CD4-positive, CD25-positive, alpha-beta regulatory T cell (primary cell): ENCODE measurements at regions not wholly inside any gene's neighbourhood (a gene's known extent, or its start where the extent isn't known, plus 50 kb on each side); places are given as distances from the start of the nearest gene placed in this dataset.

Experiments used
- ATAC-seq, 2 donors: fragments of 150-1000 bp; cut with Tn5 transposase; one replicate each; pipeline ENCODE4 v1.10.0; 2021; ENCODE audit warnings: low read depth in 2 of 2, moderate number of reproducible peaks in 2 of 2, moderate library complexity in 1 of 2
- DNase-seq, 3 donors: peaks; one replicate each; pipeline versions ENCODE4 v3.0.0 to v3.0.0-alpha.2; 2012 to 2022; ENCODE audit warnings: mixed read lengths in 1 of 3
- H3K27ac ChIP-seq: one replicate; pipeline ENCODE4 v1.7.0; 2013; ENCODE audit warnings: mild to moderate bottlenecking, low read length; ENCODE audit not compliant: insufficient read depth, poor library complexity, severe bottlenecking
- H3K27me3 ChIP-seq: one replicate; pipeline ENCODE4 v1.7.0; 2013; ENCODE audit warnings: low read length; ENCODE audit not compliant: control insufficient read depth, insufficient read depth
- H3K36me3 ChIP-seq: one replicate; pipeline ENCODE4 v1.7.0; 2013; ENCODE audit warnings: mild to moderate bottlenecking, low read length, moderate library complexity; ENCODE audit not compliant: control insufficient read depth, insufficient read depth
- H3K4me1 ChIP-seq: 2 replicates; pipeline ENCODE4 v1.7.0; 2013; ENCODE audit warnings: mild to moderate bottlenecking, low read length; ENCODE audit not compliant: insufficient read depth, control insufficient read depth, poor library complexity, severe bottlenecking
- H3K4me3 ChIP-seq: one replicate; pipeline ENCODE4 v1.7.0; 2013; ENCODE audit warnings: low read depth, mild to moderate bottlenecking, low read length, moderate library complexity
- H3K9me3 ChIP-seq, 2 experiments: 1 replicate in 1 of 2; 2 replicates in 1 of 2; pipeline ENCODE4 v1.7.0; 2013; ENCODE audit warnings: low read length in 2 of 2, mild to moderate bottlenecking in 1 of 2, moderate library complexity in 1 of 2; ENCODE audit not compliant: control insufficient read depth in 2 of 2
- H3K27ac Mint-ChIP-seq, 3 donors: one replicate each; pipeline ENCODE4 v1.8.0; 2020 to 2022; ENCODE audit warnings: mild to moderate bottlenecking in 3 of 3, mixed read lengths in 3 of 3, moderate library complexity in 2 of 3
- H3K27me3 Mint-ChIP-seq: one replicate; pipeline ENCODE4 v1.8.0; 2022; ENCODE audit warnings: mild to moderate bottlenecking, mixed read lengths
- H3K36me3 Mint-ChIP-seq: one replicate; pipeline ENCODE4 v1.8.0; 2020; ENCODE audit warnings: mixed read lengths
- H3K4me1 Mint-ChIP-seq, 4 donors: one replicate each; pipeline ENCODE4 v1.8.0; 2020 to 2022; ENCODE audit warnings: mixed read lengths in 4 of 4, mild to moderate bottlenecking in 1 of 4
- H3K4me3 Mint-ChIP-seq, 4 donors: one replicate each; pipeline ENCODE4 v1.8.0; 2020 to 2022; ENCODE audit warnings: mild to moderate bottlenecking in 4 of 4, mixed read lengths in 4 of 4, moderate library complexity in 3 of 4
- H3K9me3 Mint-ChIP-seq, 7 donors: one replicate each; pipeline ENCODE4 v1.8.0; 2020 to 2022; ENCODE audit warnings: mixed read lengths in 7 of 7, mild to moderate bottlenecking in 3 of 7, moderate library complexity in 2 of 7

GRCh38 chr4:27088491-27088890 is 227.8 kb downstream of the STIM2 start:
- H3K4me1 Mint-ChIP-seq: peaks cover 0 to 18% (median 0%) of the 10 kb centered on the region in 4 donors
- DNase-seq: no peak
- peaks cover 5% of the 10 kb centered on the region for H3K4me1 ChIP-seq
- no peak overlapping the region for H3K4me3 Mint-ChIP-seq
- ATAC-seq: no peak
- no peaks in the 10 kb centered on the region for H3K9me3 ChIP-seq
- H3K4me3 ChIP-seq: no peak overlapping the region
- peaks cover 42% of the 10 kb centered on the region for H3K27me3 Mint-ChIP-seq
- no peaks in the 10 kb centered on the region for H3K36me3 Mint-ChIP-seq
- H3K27ac Mint-ChIP-seq: no peak overlapping the region
- peaks cover 0 to 5% (median 0%) of the 10 kb centered on the region in 7 donors for H3K9me3 Mint-ChIP-seq
- no peak overlapping the region for H3K27ac ChIP-seq
- no peaks in the 10 kb centered on the region for H3K36me3 ChIP-seq
- H3K27me3 ChIP-seq: peaks cover 27% of the 10 kb centered on the region

- Mint-ChIP-seq H3K4me1 (peaks cover 0 to 14% (median 0%) of the 10 kb centered on the region in 4 donors), H3K4me3 (no peak overlapping the region), H3K9me3 (peaks cover 0 to 5% (median 0%) of the 10 kb centered on the region in 7 donors), H3K36me3 (no peaks in the 10 kb centered on the region), H3K27me3 (peaks cover 35% of the 10 kb centered on the region), H3K27ac (no peak overlapping the region)
- Histone ChIP-seq H3K9me3 (no peaks in the 10 kb centered on the region), H3K27me3 (peaks cover 21% of the 10 kb centered on the region), H3K27ac (no peak overlapping the region), H3K4me3 (no peak overlapping the region), H3K4me1 (peaks cover 5% of the 10 kb centered on the region), H3K36me3 (no peaks in the 10 kb centered on the region)
- ATAC-seq (no peak), DNase-seq (no peak)
These were observed 228.5 kb downstream of the STIM2 start for GRCh38 chr4:27089186-27089585.

GRCh38 chr4:27090406-27090805 is 229.8 kb downstream of the STIM2 start:
- Mint-ChIP-seq H3K36me3 (no peaks in the 10 kb centered on the region), H3K4me1 (peaks cover 0 to 2% (median 0%) of the 10 kb centered on the region in 4 donors), H3K27me3 (peaks cover 22% of the 10 kb centered on the region), H3K4me3 (no peak overlapping the region), H3K27ac (no peak overlapping the region), H3K9me3 (peaks cover 0 to 5% (median 0%) of the 10 kb centered on the region in 7 donors)
- no peak for DNase-seq
- no peaks in the 10 kb centered on the region for H3K4me1 ChIP-seq
- H3K27ac ChIP-seq: no peak overlapping the region
- H3K27me3 ChIP-seq: peaks cover 19% of the 10 kb centered on the region
- H3K9me3 ChIP-seq: no peaks in the 10 kb centered on the region
- H3K36me3 ChIP-seq: no peaks in the 10 kb centered on the region
- ATAC-seq: no peak
- H3K4me3 ChIP-seq: no peak overlapping the region

GRCh38 chr4:27094224-27094623 is 233.6 kb downstream of the STIM2 start:
- H3K27me3 Mint-ChIP-seq: peaks cover 6% of the 10 kb centered on the region
- no peaks in the 10 kb centered on the region for H3K36me3 Mint-ChIP-seq
- no peak overlapping the region for H3K4me3 ChIP-seq
- no peak for ATAC-seq
- H3K9me3 Mint-ChIP-seq: peaks cover 0 to 2% (median 0%) of the 10 kb centered on the region in 7 donors
- H3K9me3 ChIP-seq: no peaks in the 10 kb centered on the region
- H3K4me1 Mint-ChIP-seq: no peaks in the 10 kb centered on the region
- no peaks in the 10 kb centered on the region for H3K4me1 ChIP-seq
- no peak overlapping the region for H3K27ac Mint-ChIP-seq
- H3K36me3 ChIP-seq: no peaks in the 10 kb centered on the region
- H3K27me3 ChIP-seq: no peaks in the 10 kb centered on the region
- no peak overlapping the region for H3K4me3 Mint-ChIP-seq
- no peak overlapping the region for H3K27ac ChIP-seq
- no peak for DNase-seq

GRCh38 chr4:27094783-27095182 is 234.1 kb downstream of the STIM2 start:
- no peak overlapping the region for H3K4me3 ChIP-seq
- Mint-ChIP-seq H3K27ac (no peak overlapping the region), H3K36me3 (no peaks in the 10 kb centered on the region), H3K4me3 (no peak overlapping the region), H3K9me3 (peaks cover 0 to 2% (median 0%) of the 10 kb centered on the region in 7 donors), H3K4me1 (no peaks in the 10 kb centered on the region), H3K27me3 (peaks cover 6% of the 10 kb centered on the region)
- DNase-seq (no peak), ATAC-seq (no peak)
- H3K27me3 ChIP-seq: no peaks in the 10 kb centered on the region
- H3K9me3 ChIP-seq: no peaks in the 10 kb centered on the region
- no peaks in the 10 kb centered on the region for H3K4me1 ChIP-seq
- H3K27ac ChIP-seq: no peak overlapping the region
- no peaks in the 10 kb centered on the region for H3K36me3 ChIP-seq

DNA sequence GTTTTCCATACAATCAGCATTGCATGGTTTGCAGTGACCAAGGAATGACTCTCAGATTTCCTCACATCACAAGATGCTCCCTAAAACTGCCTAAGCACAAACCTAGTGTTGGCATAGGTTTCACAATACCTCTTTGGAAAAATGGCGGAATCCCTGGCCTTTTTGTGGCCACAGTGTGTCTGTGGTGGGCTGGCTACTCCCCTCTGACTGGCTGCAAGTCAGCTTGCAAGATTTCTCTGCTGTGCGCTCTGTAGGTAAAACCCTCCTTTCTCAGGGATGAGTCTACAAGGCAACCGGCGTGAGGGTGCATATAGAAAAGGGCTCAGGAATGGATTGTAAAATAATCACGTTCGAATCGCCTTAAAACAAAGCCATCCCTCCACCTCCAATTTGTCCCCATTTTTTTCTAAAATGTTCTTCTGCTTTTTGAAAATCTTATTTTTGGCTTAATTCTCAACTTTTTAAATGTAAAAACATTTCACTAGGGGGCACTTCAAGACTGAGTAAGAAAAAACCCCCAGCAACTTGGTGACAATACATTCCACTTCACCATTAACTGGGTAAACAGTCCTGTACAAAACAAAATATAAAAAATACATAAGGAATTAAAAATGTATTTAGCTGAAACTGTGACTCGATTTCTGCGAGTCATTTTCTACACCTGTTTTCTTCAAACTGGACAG is 235.6 kb downstream of the STIM2 start:
- no peak for ATAC-seq
- DNase-seq: no peak
- Histone ChIP-seq H3K4me3 (no peak overlapping the region), H3K36me3 (no peaks in the 10 kb centered on the region), H3K9me3 (no peaks in the 10 kb centered on the region), H3K27ac (no peak overlapping the region), H3K4me1 (no peaks in the 10 kb centered on the region), H3K27me3 (no peaks in the 10 kb centered on the region)
- H3K27me3 Mint-ChIP-seq: peaks cover 6% of the 10 kb centered on the region
- no peaks in the 10 kb centered on the region for H3K4me1 Mint-ChIP-seq
- no peaks in the 10 kb centered on the region for H3K9me3 Mint-ChIP-seq
- no peak overlapping the region for H3K4me3 Mint-ChIP-seq
- no peaks in the 10 kb centered on the region for H3K36me3 Mint-ChIP-seq
- no peak overlapping the region for H3K27ac Mint-ChIP-seq

DNA sequence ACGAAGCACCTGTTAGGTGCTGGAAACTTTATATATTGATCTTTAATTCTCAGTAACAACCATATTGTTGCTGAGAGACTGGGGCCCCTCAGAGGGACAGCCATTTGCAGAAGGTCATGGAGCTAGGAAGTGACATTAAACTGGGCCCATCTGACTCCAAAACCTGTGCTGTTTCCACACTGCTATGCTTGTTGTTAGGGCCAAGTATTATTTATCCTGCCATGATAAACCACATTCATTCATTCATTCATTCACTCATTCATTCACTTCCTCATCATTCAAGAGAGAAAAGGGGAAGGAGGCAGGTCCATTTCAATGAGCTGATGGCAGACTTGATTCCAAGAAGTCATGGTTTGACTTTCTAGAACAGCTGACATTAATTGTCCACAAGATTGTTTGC is 237.4 kb downstream of the STIM2 start:
- H3K4me1 ChIP-seq: no peaks in the 10 kb centered on the region
- H3K4me3 ChIP-seq: no peak overlapping the region
- Mint-ChIP-seq H3K36me3 (no peaks in the 10 kb centered on the region), H3K4me1 (no peaks in the 10 kb centered on the region), H3K9me3 (peaks cover 0 to 2% (median 0%) of the 10 kb centered on the region in 7 donors), H3K4me3 (no peak overlapping the region), H3K27ac (no peak overlapping the region), H3K27me3 (peaks cover 10% of the 10 kb centered on the region)
- H3K36me3 ChIP-seq: no peaks in the 10 kb centered on the region
- ATAC-seq: no peak
- H3K9me3 ChIP-seq: no peaks in the 10 kb centered on the region
- H3K27me3 ChIP-seq: no peaks in the 10 kb centered on the region
- no peak for DNase-seq
- no peak overlapping the region for H3K27ac ChIP-seq

DNA sequence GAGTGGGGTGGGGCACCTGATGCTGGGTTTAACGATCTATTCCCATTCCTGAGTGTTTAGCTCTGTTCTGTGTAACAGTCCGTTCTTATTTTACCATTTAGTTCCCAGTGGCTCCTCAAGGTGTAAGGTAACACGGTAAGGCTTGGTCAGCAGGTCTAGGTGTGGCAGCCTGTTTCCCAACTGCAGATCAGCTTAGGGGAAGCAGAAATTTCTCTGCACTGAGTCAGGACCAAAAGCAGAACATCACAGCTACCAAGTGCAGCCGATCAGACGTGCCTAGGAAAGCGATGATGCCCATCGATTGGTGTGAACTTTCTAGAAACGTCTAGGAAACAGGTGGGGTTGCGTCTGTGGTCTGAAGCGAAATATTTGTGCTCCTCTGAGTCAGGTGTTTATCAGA is 240.1 kb downstream of the STIM2 start:
- Histone ChIP-seq H3K4me3 (no peak overlapping the region), H3K9me3 (no peaks in the 10 kb centered on the region), H3K4me1 (no peaks in the 10 kb centered on the region), H3K27me3 (no peaks in the 10 kb centered on the region), H3K36me3 (no peaks in the 10 kb centered on the region), H3K27ac (no peak overlapping the region)
- peaks cover 10% of the 10 kb centered on the region for H3K27me3 Mint-ChIP-seq
- H3K27ac Mint-ChIP-seq: no peak overlapping the region
- ATAC-seq (no peak), DNase-seq (no peak)
- no peaks in the 10 kb centered on the region for H3K4me1 Mint-ChIP-seq
- H3K9me3 Mint-ChIP-seq: peaks cover 0 to 3% (median 0%) of the 10 kb centered on the region in 7 donors
- no peaks in the 10 kb centered on the region for H3K36me3 Mint-ChIP-seq
- no peak overlapping the region for H3K4me3 Mint-ChIP-seq
